GM18502 (cell line): ENCODE measurements at regions not wholly inside any gene's neighbourhood (a gene's known extent, or its start where the extent isn't known, plus 50 kb on each side); places are given as distances from the start of the nearest gene placed in this dataset.

Experiments used
- ATAC-seq: cut with Tn5 transposase; IDR thresholded peaks from one replicate; pipeline ENCODE4 v1.9.1; 2021; ENCODE audit warnings: mild to moderate bottlenecking; ENCODE audit not compliant: unreplicated experiment, poor library complexity

DNA sequence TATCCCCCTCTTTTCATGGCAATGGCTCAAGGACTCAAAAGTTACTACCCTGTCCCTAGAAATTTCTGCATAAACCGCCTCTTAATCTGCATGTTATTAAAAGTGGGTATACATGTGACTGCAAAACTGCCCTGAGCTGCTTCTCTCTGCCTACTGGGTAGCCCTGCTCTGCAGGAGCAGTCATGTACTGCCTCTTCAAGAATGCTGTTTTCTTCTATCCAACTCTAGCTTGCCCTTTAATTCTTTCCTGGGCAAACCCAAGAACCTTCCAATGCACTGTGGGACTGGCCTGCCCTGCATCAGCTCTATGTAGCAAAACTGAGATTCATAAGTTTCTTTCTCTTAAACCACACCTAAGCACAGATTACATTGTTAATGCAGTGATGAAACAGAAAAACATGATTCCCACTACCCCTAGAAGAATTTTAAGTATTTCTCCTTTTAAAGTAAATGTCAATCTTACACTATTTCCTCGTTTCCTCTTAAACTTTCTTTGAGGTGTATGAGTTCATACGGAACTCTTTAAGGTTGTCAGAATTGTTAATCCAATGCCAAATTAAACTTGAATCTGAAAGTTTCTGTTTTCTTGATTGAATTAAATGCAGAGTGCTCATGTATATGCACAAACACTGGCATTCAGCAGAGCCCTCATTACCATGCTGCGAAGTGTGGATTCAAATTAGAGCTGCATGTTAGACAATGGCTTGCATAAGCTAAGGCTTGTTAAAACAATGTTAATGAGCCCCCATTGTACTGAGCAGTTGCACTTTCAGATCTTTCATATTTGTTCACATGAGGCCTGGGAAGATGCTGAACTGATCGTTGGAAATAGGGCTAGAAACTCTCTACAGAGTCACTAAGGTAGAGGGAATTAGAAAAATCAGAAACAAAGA, 669.9 kb upstream of the PCDH20 start:
- no peak for ATAC-seq

DNA sequence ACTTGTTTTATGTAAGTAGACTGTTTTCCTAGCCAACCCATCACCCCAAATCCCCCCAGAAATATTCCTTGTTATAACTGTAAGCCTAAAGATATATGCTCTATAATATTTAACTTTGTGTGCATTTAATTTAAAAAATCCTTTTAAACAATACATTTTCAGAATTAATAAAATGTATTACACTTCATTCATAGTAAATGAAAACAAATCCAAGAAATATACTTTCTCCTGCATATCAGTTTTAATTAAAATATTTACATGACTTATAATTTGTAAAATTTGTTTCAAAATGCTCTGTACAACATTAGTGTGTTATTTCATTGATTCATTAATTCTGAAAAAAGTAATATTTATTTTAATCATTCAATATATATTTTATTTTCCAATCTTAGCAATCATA, 669.1 kb upstream of the PCDH20 start:
- no peak for ATAC-seq

DNA sequence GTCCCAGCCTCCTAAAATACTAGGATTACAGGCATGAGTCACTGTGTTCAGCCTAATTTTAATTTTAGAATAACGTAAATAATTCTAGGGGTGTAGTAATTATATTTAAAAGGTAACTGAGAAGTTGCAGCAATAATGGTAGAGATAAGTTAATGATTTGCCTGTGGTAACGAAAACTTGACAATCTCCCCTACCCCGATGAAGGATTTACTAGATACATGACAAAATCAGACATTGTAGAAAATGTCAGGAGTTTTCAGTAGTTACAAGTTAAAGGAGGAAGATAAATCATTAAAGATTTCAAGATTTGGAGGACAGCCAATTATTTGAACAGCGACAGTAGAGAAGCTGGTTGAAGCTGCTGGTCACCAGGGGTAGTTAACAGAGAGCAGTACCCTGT, 652.2 kb upstream of the PCDH20 start:
- no peak for ATAC-seq

DNA sequence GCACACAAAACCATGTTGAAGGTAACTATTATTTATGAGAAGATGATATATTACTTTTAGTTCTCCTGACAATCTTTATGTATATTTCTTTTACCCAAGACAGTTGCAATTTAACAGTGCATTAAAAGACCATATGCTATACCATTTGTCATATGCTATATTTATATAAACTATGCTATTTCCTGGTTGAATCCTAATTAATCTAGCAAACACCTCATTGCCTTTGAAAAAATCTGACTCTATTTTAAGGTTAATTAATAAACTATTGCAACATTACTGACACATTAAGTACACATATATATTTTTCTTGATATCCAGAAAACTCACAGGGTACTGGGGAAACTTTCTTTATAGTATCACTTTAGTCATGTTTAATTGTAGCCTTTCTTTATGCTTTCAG, 649.4 kb upstream of the PCDH20 start:
- no peak for ATAC-seq

DNA sequence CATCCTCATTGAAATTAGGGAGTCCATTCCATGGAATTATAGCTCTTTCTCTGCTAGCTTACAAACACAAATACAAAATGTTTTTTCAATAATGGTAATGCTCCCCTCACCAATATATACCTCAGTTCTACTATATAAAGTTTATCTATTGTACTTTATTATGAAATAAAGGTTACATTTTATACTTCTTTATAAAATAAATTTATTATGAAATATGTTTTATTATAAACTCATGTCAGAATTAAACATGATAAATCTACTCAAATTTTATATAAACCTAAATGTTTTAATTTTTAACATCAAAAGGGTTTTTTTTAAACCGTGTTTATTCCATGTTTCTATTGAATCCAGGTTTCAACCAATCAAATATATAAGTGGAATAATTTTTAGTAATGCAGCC, 646.1 kb upstream of the PCDH20 start:
- no peak for ATAC-seq

DNA sequence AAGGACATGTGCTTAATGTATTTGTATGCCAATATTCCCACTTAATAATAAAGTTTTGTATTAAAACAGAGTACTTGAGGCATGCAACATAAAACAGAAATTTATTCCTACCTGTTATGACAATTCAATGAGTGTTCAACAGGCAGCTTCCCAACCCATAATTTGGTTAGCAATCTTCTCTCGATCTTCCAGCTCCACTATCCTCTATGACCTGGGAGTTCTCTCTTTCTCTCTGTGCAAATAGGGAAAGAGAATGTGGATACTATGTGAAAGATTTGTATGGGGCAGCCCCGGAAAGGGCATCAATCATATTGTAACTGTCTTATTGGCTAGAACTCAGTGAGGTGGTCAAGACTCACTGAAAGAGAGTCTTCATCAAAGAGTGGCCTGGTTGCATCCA, 644.9 kb upstream of the PCDH20 start:
- no peak for ATAC-seq

DNA sequence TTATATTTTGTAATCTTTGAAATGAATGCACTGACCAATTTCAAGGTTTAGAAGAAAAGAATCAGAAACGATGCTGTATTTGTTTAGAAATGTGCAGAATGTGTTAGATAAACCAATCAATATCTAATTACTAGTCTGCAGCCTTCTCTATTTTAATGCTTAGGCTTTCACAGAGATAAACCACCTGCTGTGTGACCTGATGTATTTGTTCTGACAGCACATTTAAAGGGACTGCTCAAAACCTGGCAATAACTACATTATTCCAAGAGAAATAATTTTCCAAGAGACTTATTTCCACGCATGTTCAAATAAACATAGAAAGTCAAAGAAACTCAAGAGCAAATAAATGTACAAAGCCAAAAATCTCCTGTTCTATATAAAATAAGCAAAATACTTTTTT, 641.6 kb upstream of the PCDH20 start:
- ATAC-seq, result no peak

DNA sequence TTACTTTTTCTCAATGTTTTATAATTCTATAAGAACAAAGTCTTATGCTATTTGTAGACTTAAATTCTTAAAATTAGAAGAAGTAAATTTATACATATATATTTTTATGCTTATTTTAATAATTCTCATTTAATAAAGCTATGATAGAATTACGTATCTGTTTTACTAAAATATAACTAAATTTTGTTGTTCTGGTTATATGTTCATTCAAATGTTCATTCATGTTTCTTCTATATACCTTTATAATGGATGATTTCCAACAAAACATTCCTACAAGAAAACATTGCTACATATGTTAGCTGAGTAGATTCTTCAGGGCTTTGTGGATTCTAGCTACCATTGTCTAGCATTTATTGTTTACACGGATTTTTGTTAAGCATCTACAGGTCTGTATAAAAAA, 634.3 kb upstream of the PCDH20 start:
- ATAC-seq, result no peak

DNA sequence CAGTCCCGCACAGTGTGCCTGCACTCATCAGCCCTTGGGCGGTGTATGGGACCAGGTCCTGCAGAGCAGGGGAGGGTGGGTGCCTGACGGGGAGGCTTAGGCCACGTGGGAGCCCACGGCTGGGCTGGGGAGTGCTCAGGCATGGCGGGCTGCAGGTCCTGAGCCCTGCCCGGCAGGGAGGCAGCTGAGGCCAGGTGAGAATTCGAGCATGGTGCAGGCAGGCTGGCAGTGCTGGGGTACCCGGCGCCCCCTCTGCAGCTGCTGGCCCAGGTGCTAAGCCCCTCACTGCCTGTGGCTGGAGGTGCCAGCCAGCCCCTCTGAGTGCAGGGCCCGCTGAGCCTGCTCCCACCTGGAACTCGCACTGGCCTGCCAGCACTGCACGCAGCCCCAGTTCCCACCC, 630.9 kb upstream of the PCDH20 start:
- no peak for ATAC-seq

DNA sequence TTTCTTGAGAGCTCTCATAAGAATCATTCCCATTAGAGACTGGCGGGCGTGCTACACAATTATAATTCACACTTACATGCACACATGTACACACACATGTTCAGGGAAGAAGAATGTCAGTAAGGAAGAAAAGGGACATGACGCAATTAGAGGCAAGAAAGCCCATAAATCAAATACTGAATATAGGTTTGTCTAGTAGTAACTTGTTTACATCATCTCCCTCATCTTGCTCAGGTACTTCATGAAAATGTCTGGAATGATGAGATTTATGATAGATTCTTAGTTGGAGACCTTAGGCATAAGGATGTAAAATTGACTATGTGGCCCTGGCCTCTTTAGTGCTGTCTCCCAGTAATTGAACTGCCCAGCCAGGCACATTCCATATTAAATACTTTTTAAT, 628.0 kb upstream of the PCDH20 start:
- no peak for ATAC-seq

DNA sequence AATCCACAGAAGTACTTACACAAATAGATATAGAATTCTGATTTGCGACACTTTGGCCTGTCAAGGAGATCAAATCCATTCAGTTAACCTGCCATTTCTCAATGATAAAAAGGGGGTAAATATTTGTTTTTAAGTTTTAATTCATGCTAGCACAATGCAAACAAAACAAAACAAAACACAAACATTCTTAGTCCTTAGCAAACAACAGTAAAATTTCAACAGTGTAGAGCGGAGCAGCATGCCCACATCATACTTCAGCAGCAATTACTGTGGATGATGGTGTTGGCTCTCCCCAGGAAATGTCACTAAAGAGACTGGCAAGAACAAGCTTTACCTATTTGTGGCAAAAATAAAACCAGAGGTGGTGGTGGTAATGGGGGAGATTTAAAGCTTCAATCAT, 625.2 kb upstream of the PCDH20 start:
- ATAC-seq, result no peak

DNA sequence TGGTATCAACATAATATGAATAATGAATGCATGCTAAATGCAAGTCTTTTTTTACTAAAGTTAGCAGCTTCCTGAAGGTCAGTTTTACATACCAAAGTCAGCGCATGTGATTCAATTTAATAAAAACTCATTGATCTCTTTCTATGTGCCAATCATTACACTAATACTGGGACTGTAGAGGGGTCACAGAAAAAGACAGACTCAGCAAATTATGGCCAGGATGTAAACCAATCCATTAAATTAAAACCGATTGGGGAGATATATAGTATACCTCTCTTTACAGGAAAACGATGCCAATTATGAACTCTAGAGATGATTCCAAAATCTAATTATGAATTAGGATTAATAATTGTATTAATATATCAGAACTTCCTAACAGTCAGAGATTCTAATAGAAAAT, 624.4 kb upstream of the PCDH20 start:
- no peak for ATAC-seq

DNA sequence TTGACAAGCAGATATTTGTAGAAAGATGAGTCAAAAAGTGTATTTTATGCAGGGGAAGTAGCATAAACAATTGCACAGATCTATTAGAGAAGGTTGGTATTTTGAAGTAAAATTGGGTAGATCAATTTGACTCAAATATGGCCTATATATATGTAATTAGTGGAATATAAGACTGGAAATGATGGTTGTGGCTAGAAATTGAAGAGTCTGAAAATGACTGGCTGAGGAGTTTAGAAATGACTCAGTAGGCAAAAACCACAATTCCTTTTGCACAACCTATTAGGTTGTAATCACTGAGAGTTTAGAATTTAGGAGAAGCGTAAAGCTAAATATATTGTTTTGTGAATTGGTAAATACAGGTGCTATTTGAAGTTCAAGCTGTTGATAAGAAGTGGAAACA, 622.6 kb upstream of the PCDH20 start:
- ATAC-seq, result peak; percentile 84

DNA sequence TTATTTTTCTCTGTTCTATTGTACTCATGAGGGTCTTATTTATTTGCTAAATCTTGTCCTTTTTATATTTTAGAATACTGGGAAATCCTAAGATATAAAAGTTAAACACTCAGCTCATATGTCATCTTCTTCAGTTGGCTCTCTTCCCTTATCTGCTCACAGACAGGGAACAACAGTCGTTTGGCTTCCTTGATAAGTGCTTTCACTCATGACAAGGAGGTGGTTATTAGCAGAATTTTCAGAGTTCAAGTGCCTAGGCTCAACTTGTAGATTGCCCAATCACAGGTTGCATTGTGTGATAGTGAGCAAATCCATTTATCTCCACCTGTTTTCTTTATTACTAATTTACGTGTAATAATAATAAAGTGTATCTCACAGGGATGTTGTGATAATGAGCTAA, 620.3 kb upstream of the PCDH20 start:
- ATAC-seq, result no peak

DNA sequence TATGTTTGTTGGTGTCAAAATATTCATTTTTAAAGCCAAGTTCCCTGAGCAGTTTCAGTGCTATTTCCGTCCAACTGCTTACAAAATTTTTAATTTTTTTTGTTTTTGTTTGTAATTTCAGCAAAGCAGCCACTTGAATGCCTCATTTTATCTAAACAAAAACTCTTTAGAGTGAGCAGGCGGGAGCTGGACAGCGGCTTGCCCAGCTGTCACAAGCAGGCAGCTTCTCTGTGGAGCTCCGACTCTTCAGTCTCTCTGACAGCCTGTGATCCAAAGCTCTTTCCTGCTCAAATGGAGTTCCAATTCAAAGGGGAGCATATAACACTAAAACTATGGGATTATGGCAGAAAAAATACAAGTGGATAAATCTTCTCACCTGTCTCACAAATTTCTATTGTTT, 618.3 kb upstream of the PCDH20 start:
- ATAC-seq, result no peak

DNA sequence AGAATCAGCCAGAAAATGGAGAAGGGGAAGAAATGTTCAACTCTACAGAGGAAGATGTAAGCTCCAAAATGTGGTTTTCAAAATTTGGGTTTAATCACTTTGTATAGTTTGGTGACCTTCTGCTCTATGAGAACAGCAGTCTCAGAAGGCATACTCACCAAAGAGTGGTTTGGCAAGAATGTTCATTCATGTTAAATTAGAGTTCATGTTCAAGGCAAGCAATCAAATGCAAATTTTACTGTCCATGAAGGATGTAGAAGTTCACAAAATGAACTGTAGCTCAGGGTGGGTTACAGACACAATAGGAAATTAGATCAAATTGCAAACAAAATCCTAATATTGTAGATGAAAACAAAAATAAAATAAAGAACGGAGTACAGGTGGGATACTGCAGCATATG, 606.7 kb upstream of the PCDH20 start:
- ATAC-seq, result no peak

DNA sequence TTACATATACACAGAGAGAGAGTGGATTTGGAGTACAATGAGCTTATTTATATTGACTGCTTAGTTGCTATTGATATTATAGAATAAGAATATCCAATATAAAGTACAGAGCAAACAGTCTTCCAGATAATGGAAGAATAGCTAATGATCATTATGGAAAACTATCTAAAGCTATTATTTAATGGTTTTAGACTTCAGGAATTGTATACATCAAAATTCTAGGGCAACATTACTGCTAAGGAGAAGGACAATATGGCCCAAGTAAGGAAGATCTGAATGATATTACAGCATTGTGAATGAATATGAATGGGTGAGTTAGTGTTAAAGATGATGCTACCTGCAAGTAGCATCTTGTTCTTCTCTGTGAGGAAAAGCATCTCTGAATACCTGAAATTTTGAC, 604.2 kb upstream of the PCDH20 start:
- no peak for ATAC-seq

DNA sequence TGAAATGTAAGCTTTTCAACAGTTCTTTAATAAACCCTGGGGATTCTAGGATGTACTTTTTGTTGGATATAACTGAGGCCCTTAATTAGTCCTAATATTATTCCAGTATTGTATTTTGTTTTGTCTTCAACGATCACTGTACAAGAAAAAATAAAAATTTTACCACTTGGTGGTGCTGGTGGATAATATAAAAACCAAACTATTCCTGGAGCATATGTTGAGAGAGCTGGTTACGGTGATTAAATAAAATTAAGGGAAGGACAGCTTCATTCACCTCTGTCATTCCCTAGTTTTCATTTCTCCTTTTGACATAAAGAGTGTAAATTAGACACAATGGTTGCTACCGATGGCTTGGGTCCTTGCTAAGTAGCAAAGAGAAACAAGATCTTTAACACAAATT, 598.6 kb upstream of the PCDH20 start:
- ATAC-seq, result no peak

DNA sequence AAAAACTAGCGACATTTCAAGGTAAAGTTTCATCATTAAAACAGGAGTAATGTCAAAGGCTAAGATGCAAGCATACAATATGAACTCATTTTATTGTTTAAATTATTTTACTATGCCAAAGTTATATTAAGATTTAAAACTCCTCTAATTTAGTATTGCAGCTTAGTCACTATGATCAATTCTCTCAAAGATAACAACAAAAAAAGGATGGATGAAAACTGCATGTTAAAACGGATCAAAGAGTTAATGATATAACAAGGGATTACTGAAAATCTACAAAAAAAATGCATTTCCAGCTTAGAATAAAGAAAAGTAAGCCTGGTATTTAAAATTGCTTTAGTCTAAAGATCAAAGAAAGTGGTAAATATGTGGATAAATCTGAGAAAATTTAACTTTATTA, 587.8 kb upstream of the PCDH20 start:
- ATAC-seq, result no peak

DNA sequence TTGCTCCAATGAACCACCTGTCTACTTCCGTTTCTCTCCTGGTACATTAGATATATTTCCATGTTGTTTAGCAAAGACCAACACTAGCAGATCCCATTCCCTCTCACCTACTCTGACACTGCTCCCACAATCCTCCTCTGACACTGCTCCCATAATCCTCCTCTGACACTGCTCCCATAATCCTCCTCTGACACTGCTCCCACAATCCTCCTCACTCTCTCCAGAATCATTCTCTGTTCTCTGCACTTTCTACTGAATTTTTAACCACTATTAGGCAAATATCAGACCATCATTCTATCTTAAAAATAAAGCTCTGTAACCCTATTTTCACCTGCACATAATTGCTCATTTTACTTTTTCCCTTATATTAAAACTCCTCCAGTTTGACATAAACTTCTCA, 578.5 kb upstream of the PCDH20 start:
- no peak for ATAC-seq

DNA sequence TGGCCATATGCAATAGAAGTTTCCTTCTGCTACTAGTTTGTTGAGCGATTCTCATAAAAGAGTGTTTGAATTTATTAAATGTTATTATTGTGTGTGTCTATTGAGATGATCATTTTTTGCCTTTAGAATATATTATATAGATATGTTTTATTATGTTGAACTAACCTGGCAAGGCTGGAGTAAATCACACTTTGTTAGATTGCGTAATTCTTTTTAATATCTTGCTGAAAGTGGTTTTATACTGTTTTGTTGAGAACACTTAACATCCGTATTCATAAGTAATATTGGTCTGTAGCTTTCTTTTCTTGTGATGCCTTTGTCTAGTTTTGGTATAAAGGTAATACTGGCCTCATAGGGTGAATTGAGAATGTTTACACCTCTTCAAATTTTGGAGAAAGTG, 574.3 kb upstream of the PCDH20 start:
- ATAC-seq, result no peak

DNA sequence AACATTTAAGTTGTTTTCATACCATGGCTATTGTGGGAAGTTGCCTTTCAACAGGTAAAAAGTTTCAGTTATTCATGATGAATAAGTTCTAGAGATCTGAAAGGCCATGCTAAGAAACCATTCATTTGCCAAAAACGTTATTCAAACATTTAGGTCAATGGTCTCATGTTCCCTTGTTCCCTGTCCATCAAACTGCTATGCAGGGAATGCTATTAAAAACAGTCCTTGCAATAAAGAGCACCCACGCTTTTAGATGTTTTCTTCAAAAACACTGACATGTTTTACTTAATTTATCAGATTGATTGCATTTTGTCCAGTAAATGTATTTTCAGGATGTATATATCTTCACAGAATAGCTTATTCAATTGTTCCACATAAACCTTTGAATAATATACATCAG, 573.2 kb upstream of the PCDH20 start:
- ATAC-seq, result no peak

DNA sequence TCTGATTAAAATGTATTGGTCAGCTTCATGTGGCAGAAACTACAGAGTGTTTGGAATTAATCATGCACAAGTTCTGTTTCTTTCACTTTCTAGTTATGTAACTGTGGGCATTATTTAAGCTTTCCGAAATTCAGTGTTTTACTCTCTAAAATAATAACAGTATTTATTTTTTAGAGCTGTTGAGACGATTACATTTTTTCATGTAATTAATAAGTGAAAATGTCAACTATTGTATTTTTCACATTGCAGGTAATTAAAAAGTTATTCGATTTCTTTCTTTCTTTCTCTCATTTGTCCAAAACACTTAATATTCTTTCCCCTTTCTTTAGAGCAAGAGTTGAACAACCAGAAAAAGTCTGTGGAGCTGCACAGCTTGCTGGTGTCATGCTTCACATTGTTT, 559.4 kb upstream of the PCDH20 start:
- ATAC-seq, result no peak
